C4-2B (cell line): ENCODE measurements at regions not wholly inside any gene's neighbourhood (a gene's known extent, or its start where the extent isn't known, plus 50 kb on each side); places are given as distances from the start of the nearest gene placed in this dataset.

Source experiments
- CTCF ChIP-seq: fragments of 450-650 bp; conservative IDR thresholded peaks from 2 replicates; pipeline ENCODE4 v1.5.1; 2017; ENCODE audit warnings: mild to moderate bottlenecking
- ZFX ChIP-seq: fragments of 450-650 bp; IDR thresholded peaks from 2 replicates; pipeline ENCODE4 v1.6.1; 2017

GRCh38 chr10:85043207-85043606 is 714.8 kb downstream of the CCSER2 start:
- TF ChIP-seq CTCF (no peak), ZFX (no peak)
